Lung (tissue), 11 donors: ENCODE measurements at regions not wholly inside any gene's neighbourhood (a gene's known extent, or its start where the extent isn't known, plus 50 kb on each side); places are given as distances from the start of the nearest gene placed in this dataset.

Experiments
- ATAC-seq: fragments of 200-7000 bp; cut with Tn5 transposase; one replicate; pipeline ENCODE4 v1.9.1; 2020; ENCODE audit warnings: moderate number of reproducible peaks; ENCODE audit not compliant: insufficient read depth, low FRiP score
- DNase-seq, 3 donors: peaks; one replicate each; pipeline ENCODE4 v3.0.0-alpha.2; 2013 to 2017
- H3K27ac ChIP-seq, 2 donors: one replicate each; pipeline ENCODE4 v1.5.1; 2013; ENCODE audit warnings: mild to moderate bottlenecking in 2 of 2, moderate library complexity in 2 of 2, control low read depth in 1 of 2, inconsistent platforms in 1 of 2, low read depth in 1 of 2, low read length in 1 of 2
- H3K27me3 ChIP-seq, 3 donors: one replicate each; pipeline ENCODE4 v1.5.1; 2013; ENCODE audit warnings: low read length in 2 of 3; ENCODE audit not compliant: control insufficient read depth in 3 of 3, insufficient read depth in 3 of 3
- H3K36me3 ChIP-seq, 4 donors: one replicate each; pipeline ENCODE4 v1.5.1; 2013; ENCODE audit warnings: low read length in 4 of 4, mild to moderate bottlenecking in 1 of 4, moderate library complexity in 1 of 4; ENCODE audit not compliant: control insufficient read depth in 4 of 4, insufficient read depth in 4 of 4
- H3K4me1 ChIP-seq, 5 donors: one replicate each; pipeline ENCODE4 v1.5.1; 2013; ENCODE audit warnings: low read length in 5 of 5, mild to moderate bottlenecking in 2 of 5, moderate library complexity in 1 of 5; ENCODE audit not compliant: control insufficient read depth in 5 of 5, insufficient read depth in 5 of 5
- H3K4me3 ChIP-seq: one replicate; pipeline ENCODE4 v1.5.1; 2013; ENCODE audit warnings: mild to moderate bottlenecking, control low read depth, moderate library complexity
- H3K9ac ChIP-seq, 2 donors: one replicate each; pipeline ENCODE4 v1.5.1; 2013; ENCODE audit warnings: low read length in 2 of 2, control low read depth in 1 of 2; ENCODE audit not compliant: insufficient read depth in 1 of 2
- H3K9me3 ChIP-seq, 4 donors: one replicate each; pipeline ENCODE4 v1.5.1; 2013; ENCODE audit warnings: low read length in 3 of 4, mild to moderate bottlenecking in 1 of 4, moderate library complexity in 1 of 4; ENCODE audit not compliant: control insufficient read depth in 4 of 4, insufficient read depth in 3 of 4
- CTCF ChIP-seq: IDR thresholded peaks from 2 replicates; pipeline ENCODE4 v1.5.1; 2012; ENCODE audit warnings: mild to moderate bottlenecking; ENCODE audit errors: control extremely low read depth, extremely low read depth
- WGBS, 2 donors: extraction: QIAGEN DNeasy Blood & Tissue Kit; methylation state at CpG; one replicate each; pipeline ENCODE4 v1.1.7; 2013; 5-methylcytosine and 5-hydroxymethylcytosine counted together
- donor health status: control.
- donor health status: control.
- donor health status: Bipolar disorder and iron deficiency.
- donor health status: healthy.
- donor health status: DM: yes; HTN: yes; CAD: no.

- Histone ChIP-seq H3K27ac (no peak overlapping the region), H3K27me3 (peaks cover 5 to 18% (median 8%) of the 10 kb centered on the region in 3 donors)
- ATAC-seq: no peak
Measured at GRCh38 chr17:36880268-36880905, 56.9 kb upstream of the LHX1 start.

GRCh38 chr17:36881323-36881722 is 56.0 kb upstream of the LHX1 start:
- Histone ChIP-seq H3K9me3 (peaks cover 0 to 12% (median 8%) of the 10 kb centered on the region in 4 donors), H3K27me3 (peaks cover 8 to 21% (median 8%) of the 10 kb centered on the region in 3 donors), H3K27ac (no peak overlapping the region), H3K4me1 (peaks cover 0 to 5% (median 0%) of the 10 kb centered on the region in 5 donors), H3K4me3 (no peak overlapping the region), H3K9ac (no peak overlapping the region), H3K36me3 (no peaks in the 10 kb centered on the region)
- ATAC-seq: no peak
- no peak for DNase-seq
- TF ChIP-seq CTCF: no peak

More at GRCh38 chr17:36880268-36880905, 56.9 kb upstream of the LHX1 start:
- Histone ChIP-seq H3K9ac (no peak overlapping the region), H3K4me1 (peaks cover 0 to 5% (median 0%) of the 10 kb centered on the region in 5 donors), H3K4me3 (no peak overlapping the region), H3K36me3 (no peaks in the 10 kb centered on the region), H3K9me3 (peaks cover 0 to 12% (median 8%) of the 10 kb centered on the region in 4 donors)
- 80 to 81% methylated on average over 6 of the region's 6 CpGs for WGBS, 2 donors
- TF ChIP-seq CTCF: no peak
- DNase-seq: no peak

GRCh38 chr17:36884495-36885152 is 52.7 kb upstream of the LHX1 start:
- Histone ChIP-seq H3K4me3 (no peak overlapping the region), H3K9me3 (peaks cover 0 to 12% (median 5%) of the 10 kb centered on the region in 4 donors), H3K27ac (no peak overlapping the region), H3K36me3 (no peaks in the 10 kb centered on the region), H3K4me1 (peaks cover 0 to 5% (median 0%) of the 10 kb centered on the region in 5 donors), H3K27me3 (peaks cover 7 to 22% (median 8%) of the 10 kb centered on the region in 3 donors), H3K9ac (no peak overlapping the region)
- no peak for TF ChIP-seq CTCF
- DNase-seq: peak in 1 of 3 donors; percentile 13
- WGBS, 2 donors: 13 to 14% methylated on average over 20 to 27 of the region's 27 CpGs
- ATAC-seq: no peak
